C4-2B (cell line): ENCODE measurements at regions not wholly inside any gene's neighbourhood (a gene's known extent, or its start where the extent isn't known, plus 50 kb on each side); places are given as distances from the start of the nearest gene placed in this dataset.

Experiments used
- ZFX ChIP-seq: fragments of 450-650 bp; IDR thresholded peaks from 2 replicates; pipeline ENCODE4 v1.6.1; 2017
- TF ChIP-seq, protein P1 (sequence below): fragments of 450-650 bp; conservative IDR thresholded peaks from 2 replicates; pipeline ENCODE4 v1.5.1; 2017; ENCODE audit warnings: mild to moderate bottlenecking

GRCh38 chr15:63447017-63447676, 57.2 kb upstream of the USP3 start:
- TF ChIP-seq, protein P1, sequence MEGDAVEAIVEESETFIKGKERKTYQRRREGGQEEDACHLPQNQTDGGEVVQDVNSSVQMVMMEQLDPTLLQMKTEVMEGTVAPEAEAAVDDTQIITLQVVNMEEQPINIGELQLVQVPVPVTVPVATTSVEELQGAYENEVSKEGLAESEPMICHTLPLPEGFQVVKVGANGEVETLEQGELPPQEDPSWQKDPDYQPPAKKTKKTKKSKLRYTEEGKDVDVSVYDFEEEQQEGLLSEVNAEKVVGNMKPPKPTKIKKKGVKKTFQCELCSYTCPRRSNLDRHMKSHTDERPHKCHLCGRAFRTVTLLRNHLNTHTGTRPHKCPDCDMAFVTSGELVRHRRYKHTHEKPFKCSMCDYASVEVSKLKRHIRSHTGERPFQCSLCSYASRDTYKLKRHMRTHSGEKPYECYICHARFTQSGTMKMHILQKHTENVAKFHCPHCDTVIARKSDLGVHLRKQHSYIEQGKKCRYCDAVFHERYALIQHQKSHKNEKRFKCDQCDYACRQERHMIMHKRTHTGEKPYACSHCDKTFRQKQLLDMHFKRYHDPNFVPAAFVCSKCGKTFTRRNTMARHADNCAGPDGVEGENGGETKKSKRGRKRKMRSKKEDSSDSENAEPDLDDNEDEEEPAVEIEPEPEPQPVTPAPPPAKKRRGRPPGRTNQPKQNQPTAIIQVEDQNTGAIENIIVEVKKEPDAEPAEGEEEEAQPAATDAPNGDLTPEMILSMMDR, result no peak
- TF ChIP-seq ZFX, result no peak
